ENCODE measurements at regions not wholly inside any gene's neighbourhood (a gene's known extent, or its start where the extent isn't known, plus 50 kb on each side); places are given as distances from the start of the nearest gene placed in this dataset.

- no peaks in the 10 kb centered on the region for H3K9me3 ChIP-seq
- no peak overlapping the region for H3K4me3 ChIP-seq
- H3K27ac ChIP-seq: no peak overlapping the region
- no peak for DNase-seq
- TF ChIP-seq POLR2A (IDR thresholded peaks at IDR 0.05): no peak
- TF ChIP-seq CTCF (IDR thresholded peaks at IDR 0.05): no peak
- intact Hi-C loops (cut with DNase I): no loop called here
- H3K27me3 ChIP-seq: no peaks in the 10 kb centered on the region
- WGBS, 2 donors: 59 to 71% methylated on average over 1 of the region's 1 CpG
- H3K4me1 ChIP-seq: peaks cover 0 to 1% (median 0%) of the 10 kb centered on the region in 3 donors
- H3K36me3 ChIP-seq: no peaks in the 10 kb centered on the region
These were observed 60.1 kb upstream of the PAX3 start for GRCh38 chr2:222358876-222359275.

- DNase-seq: no peak
- Histone ChIP-seq H3K36me3 (no peaks in the 10 kb centered on the region), H3K4me3 (no peak overlapping the region), H3K4me1 (peaks cover 0 to 11% (median 0%) of the 10 kb centered on the region in 3 donors), H3K9me3 (no peaks in the 10 kb centered on the region), H3K27me3 (no peaks in the 10 kb centered on the region), H3K27ac (no peak overlapping the region)
- intact Hi-C loops (cut with DNase I): no loop called here
- TF ChIP-seq POLR2A (IDR thresholded peaks at IDR 0.05): no peak
- TF ChIP-seq CTCF (IDR thresholded peaks at IDR 0.05): no peak
- 44 to 61% methylated on average over 4 of the region's 4 CpGs for WGBS, 2 donors
These were observed 61.3 kb upstream of the PAX3 start for GRCh38 chr2:222360146-222360545.

GRCh38 chr2:222360997-222361396 is 62.2 kb upstream of the PAX3 start:
- TF ChIP-seq POLR2A (IDR thresholded peaks at IDR 0.05): no peak
- TF ChIP-seq CTCF (IDR thresholded peaks at IDR 0.05): no peak

GRCh38 chr2:222361787-222362186 is 62.6 kb upstream of the SGPP2 start:
- no peak overlapping the region for H3K4me3 ChIP-seq
- intact Hi-C loops (cut with DNase I): no loop called here
- peaks cover 0 to 11% (median 0%) of the 10 kb centered on the region in 3 donors for H3K4me1 ChIP-seq
- H3K9me3 ChIP-seq: no peaks in the 10 kb centered on the region
- TF ChIP-seq CTCF (IDR thresholded peaks at IDR 0.05): no peak
- no peak for TF ChIP-seq POLR2A (IDR thresholded peaks at IDR 0.05)
- no peaks in the 10 kb centered on the region for H3K36me3 ChIP-seq
- 70 to 85% methylated on average over 3 of the region's 3 CpGs for WGBS, 2 donors
- H3K27ac ChIP-seq: no peak overlapping the region
- no peaks in the 10 kb centered on the region for H3K27me3 ChIP-seq
- DNase-seq: no peak

More at GRCh38 chr2:222360997-222361396, 62.2 kb upstream of the PAX3 start:
- Histone ChIP-seq H3K4me3 (no peak overlapping the region), H3K27ac (no peak overlapping the region), H3K9me3 (no peaks in the 10 kb centered on the region), H3K4me1 (peaks cover 0 to 11% (median 0%) of the 10 kb centered on the region in 3 donors), H3K27me3 (no peaks in the 10 kb centered on the region), H3K36me3 (no peaks in the 10 kb centered on the region)
- 86 to 94% methylated on average over 1 of the region's 1 CpG for WGBS, 2 donors
- DNase-seq: no peak
- intact Hi-C loops (cut with DNase I): no loop called here

- Histone ChIP-seq H3K9me3 (no peaks in the 10 kb centered on the region), H3K27ac (no peak overlapping the region), H3K4me1 (peaks cover 0 to 11% (median 0%) of the 10 kb centered on the region in 3 donors), H3K4me3 (no peak overlapping the region), H3K27me3 (no peaks in the 10 kb centered on the region), H3K36me3 (no peaks in the 10 kb centered on the region)
- 63 to 64% methylated on average over 2 of the region's 2 CpGs for whole genome bisulfite sequencing, 2 donors
- TF ChIP-seq POLR2A (IDR thresholded peaks at IDR 0.05): no peak
- TF ChIP-seq CTCF (IDR thresholded peaks at IDR 0.05): no peak
- no peak for DNase-seq
- intact Hi-C loops (cut with DNase I): no loop called here
These were observed 62.0 kb upstream of the SGPP2 start for GRCh38 chr2:222362336-222362735.
